ENCODE measurements at regions not wholly inside any gene's neighbourhood (a gene's known extent, or its start where the extent isn't known, plus 50 kb on each side); places are given as distances from the start of the nearest gene placed in this dataset.
A peak's percentile ranks its signal among the peaks of the same experiment; 100 is the strongest.

DNA sequence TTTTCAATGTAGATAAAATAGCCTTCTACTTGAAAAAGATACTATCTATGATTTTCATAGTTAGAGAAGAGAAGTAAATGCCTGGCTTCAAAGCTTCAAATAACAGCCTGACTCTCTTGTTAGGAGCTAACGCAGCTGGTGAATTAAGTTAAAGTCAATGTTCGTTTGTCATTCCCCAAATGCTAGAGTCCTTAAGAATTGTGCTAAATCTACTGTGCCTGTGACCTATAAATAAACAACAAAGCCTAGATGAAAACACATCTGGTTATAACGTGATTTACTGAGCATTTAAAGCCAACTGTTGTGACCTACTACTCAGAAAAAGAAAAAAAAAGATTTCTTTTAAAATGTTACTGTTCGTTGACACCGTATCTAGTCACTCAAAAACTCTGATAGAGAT is 134.7 kb downstream of the POLR1F start:
- Mint-ChIP-seq H3K9me3 (peaks cover 3% of the 10 kb centered on the region), H3K4me1 (peaks cover 26% of the 10 kb centered on the region), H3K36me3 (no peaks in the 10 kb centered on the region), H3K4me3 (no peak overlapping the region), H3K27ac (peak overlapping the region; percentile 24), H3K27me3 (ENCODE audit: low read depth) (no peaks in the 10 kb centered on the region)
- no peak for DNase-seq (ENCODE audit: low spot score in 2 of 2, unreplicated experiment in 2 of 2)
- no peak for TF ChIP-seq CTCF (IDR thresholded peaks at IDR 0.05; ENCODE audit: unreplicated experiment)

DNA sequence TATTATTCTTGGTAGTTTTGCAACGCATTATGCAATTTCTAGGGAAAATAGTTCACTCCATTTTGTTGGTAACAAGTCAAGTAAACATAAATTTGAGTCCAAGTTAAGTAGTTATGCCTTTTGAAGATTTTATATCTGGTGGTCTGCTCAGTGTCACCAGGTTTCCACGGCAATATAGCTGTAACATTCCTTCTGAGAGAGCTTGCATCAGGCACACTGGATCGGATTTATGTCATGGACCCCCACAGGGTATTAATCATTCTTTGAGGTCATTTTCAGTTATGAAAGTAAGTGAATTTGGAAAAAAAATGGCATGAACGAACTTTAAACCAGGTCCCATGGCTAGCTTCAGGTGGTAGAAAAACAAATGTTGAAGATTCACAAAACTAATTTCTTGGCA is 136.3 kb downstream of the POLR1F start:
- no peaks in the 10 kb centered on the region for H3K27me3 Mint-ChIP-seq (ENCODE audit: low read depth)
- H3K4me3 Mint-ChIP-seq: no peak overlapping the region
- peaks cover 26% of the 10 kb centered on the region for H3K4me1 Mint-ChIP-seq
- peaks cover 3% of the 10 kb centered on the region for H3K9me3 Mint-ChIP-seq
- no peak for TF ChIP-seq CTCF (IDR thresholded peaks at IDR 0.05; ENCODE audit: unreplicated experiment)
- no peaks in the 10 kb centered on the region for H3K36me3 Mint-ChIP-seq
- DNase-seq (ENCODE audit: low spot score in 2 of 2, unreplicated experiment in 2 of 2): no peak
- H3K27ac Mint-ChIP-seq: peak overlapping the region; percentile 57

DNA sequence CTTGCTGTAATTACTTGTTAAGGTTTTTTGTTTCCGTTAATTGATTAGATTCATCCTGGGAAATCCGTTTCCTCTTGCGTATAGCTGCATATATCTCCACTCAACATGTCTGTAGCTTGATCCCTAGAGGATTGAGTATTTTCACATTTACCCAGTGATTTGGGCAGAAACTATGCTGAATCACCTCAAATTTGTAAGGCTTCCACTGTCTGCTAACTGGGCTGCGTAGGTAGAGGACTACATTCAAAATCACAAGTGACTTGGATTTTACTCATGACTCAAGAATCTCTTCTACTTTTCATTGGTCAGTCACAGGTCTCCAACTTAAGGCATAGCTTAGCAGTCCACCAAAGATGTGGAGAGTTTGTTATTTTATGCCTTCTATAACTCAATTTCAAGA is 141.8 kb downstream of the POLR1F start:
- H3K27me3 Mint-ChIP-seq (ENCODE audit: low read depth): no peaks in the 10 kb centered on the region
- TF ChIP-seq CTCF (IDR thresholded peaks at IDR 0.05; ENCODE audit: unreplicated experiment): no peak

DNA sequence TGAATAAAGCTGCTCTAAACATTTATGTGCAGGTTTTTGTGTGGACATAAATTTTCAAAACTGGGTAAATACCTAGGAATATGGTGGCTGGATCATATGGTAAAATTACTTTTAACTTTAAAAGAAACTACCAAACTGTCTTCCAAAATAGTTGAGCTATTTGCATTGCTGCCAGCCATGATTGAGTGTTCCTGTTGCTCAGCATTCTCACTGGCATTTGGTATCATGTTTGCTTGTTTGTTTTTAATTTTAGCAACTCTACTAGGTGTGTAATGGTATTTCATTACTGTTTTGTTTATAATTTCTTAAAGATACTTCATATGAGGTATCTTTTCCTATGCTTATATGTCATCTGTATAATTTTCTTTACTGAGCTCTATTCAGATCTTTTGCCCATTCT is 143.2 kb downstream of the POLR1F start:
- no peak for DNase-seq (ENCODE audit: low spot score in 2 of 2, unreplicated experiment in 2 of 2)
- no peak for TF ChIP-seq CTCF (IDR thresholded peaks at IDR 0.05; ENCODE audit: unreplicated experiment)
- Mint-ChIP-seq H3K9me3 (peaks cover 8% of the 10 kb centered on the region), H3K36me3 (peaks cover 2% of the 10 kb centered on the region), H3K4me3 (no peak overlapping the region), H3K4me1 (no peaks in the 10 kb centered on the region), H3K27me3 (ENCODE audit: low read depth) (no peaks in the 10 kb centered on the region), H3K27ac (no peak overlapping the region)

More for the DNA sequence above, 141.8 kb downstream of the POLR1F start:
- Mint-ChIP-seq H3K9me3 (peaks cover 1% of the 10 kb centered on the region), H3K36me3 (peaks cover under 1% of the 10 kb centered on the region), H3K4me1 (no peaks in the 10 kb centered on the region), H3K4me3 (no peak overlapping the region), H3K27ac (no peak overlapping the region)
- no peak for DNase-seq (ENCODE audit: low spot score in 2 of 2, unreplicated experiment in 2 of 2)

DNA sequence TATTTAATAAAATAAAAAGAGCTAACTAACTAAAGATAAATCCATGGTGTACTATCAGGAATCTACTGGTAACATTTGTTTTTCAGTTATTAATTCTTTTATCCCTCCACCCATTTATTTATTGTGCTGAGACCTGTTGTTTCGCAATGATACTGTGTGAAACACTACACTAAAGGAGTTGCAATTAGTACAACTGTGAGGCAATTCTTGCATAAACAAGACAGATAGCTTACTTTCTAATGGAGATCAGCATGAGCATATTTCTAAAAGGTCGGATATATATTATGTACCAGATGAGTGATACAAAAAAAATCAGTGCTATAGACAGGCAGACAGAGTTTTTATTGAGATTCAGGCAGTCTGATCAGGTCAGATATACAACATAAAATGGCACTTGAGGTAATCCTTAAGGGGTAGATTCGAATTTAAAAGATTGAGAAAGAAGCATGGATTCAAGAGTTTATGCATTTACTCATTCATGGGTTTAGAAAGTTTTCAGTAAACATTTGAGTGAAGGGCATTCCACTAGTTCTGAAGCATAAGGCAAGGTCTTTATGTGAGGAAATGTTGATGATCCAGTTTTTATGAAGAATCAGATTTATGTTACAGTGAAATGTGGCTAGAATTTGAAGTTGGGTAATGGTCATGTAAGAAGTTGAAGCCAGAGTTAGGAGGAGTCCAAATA is 147.6 kb downstream of the POLR1F start:
- TF ChIP-seq CTCF (IDR thresholded peaks at IDR 0.05; ENCODE audit: unreplicated experiment): no peak
- Mint-ChIP-seq H3K4me1 (no peaks in the 10 kb centered on the region), H3K27me3 (ENCODE audit: low read depth) (peaks cover 3% of the 10 kb centered on the region), H3K36me3 (peaks cover 2% of the 10 kb centered on the region), H3K4me3 (no peak overlapping the region), H3K27ac (no peak overlapping the region), H3K9me3 (peaks cover 8% of the 10 kb centered on the region)
- no peak for DNase-seq (ENCODE audit: low spot score in 2 of 2, unreplicated experiment in 2 of 2)

All from mesothelial cell of epicardium (in vitro differentiated cells).